ENCODE measurements at regions not wholly inside any gene's neighbourhood (a gene's known extent, or its start where the extent isn't known, plus 50 kb on each side); places are given as distances from the start of the nearest gene placed in this dataset.
"Not testable (repeated sequence)": the region's sequence is repeated elsewhere in the genome, so short reads cannot be mapped to it uniquely, and the experiment has no call there.

- not testable (repeated sequence) for TF ChIP-seq CTCF, POLR2A (IDR thresholded peaks at IDR 0.05)
Measured at GRCh38 chr4:148898139-148898538, 455.9 kb upstream of the NR3C2 start.

Data from esophagus squamous epithelium (tissue), 4 donors.